Prostate gland (tissue), 2 donors: ENCODE measurements at regions not wholly inside any gene's neighbourhood (a gene's known extent, or its start where the extent isn't known, plus 50 kb on each side); places are given as distances from the start of the nearest gene placed in this dataset.

Experiments
- POLR2AphosphoS5 ChIP-seq: sonication (generic); formaldehyde crosslinking; IDR thresholded peaks from one replicate; pipeline ENCODE4 v1.6.1; 2017; ENCODE audit warnings: antibody characterized with exemption
- TF ChIP-seq, protein P1 (sequence below), 4 experiments: fragments of 200-600 bp in 2 of 4; fragments of 450-650 bp in 2 of 4; sonication (generic) in 2 of 4; IDR thresholded peaks; 1 replicate in 3 of 4; 2 replicates in 1 of 4; pipeline ENCODE4 v1.5.1; 2016 to 2019; ENCODE audit warnings: antibody characterized with exemption in 4 of 4, mild to moderate bottlenecking in 2 of 4, moderate library complexity in 2 of 4

GRCh38 chr4:54449999-54450398 is 207.8 kb upstream of the KIT start:
- TF ChIP-seq, protein P1, sequence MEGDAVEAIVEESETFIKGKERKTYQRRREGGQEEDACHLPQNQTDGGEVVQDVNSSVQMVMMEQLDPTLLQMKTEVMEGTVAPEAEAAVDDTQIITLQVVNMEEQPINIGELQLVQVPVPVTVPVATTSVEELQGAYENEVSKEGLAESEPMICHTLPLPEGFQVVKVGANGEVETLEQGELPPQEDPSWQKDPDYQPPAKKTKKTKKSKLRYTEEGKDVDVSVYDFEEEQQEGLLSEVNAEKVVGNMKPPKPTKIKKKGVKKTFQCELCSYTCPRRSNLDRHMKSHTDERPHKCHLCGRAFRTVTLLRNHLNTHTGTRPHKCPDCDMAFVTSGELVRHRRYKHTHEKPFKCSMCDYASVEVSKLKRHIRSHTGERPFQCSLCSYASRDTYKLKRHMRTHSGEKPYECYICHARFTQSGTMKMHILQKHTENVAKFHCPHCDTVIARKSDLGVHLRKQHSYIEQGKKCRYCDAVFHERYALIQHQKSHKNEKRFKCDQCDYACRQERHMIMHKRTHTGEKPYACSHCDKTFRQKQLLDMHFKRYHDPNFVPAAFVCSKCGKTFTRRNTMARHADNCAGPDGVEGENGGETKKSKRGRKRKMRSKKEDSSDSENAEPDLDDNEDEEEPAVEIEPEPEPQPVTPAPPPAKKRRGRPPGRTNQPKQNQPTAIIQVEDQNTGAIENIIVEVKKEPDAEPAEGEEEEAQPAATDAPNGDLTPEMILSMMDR (IDR thresholded peaks at IDR 0.05), result no peak
- TF ChIP-seq POLR2AphosphoS5, result no peak
